NCI-H446 (cell line): ENCODE measurements at regions not wholly inside any gene's neighbourhood (a gene's known extent, or its start where the extent isn't known, plus 50 kb on each side); places are given as distances from the start of the nearest gene placed in this dataset.

Experiments
- DNase-seq, 2 experiments: peaks; one replicate each; lab custom pipeline; 2025; lab: John Stamatoyannopoulos, UW

- DNase-seq = no peak
These were observed 388.4 kb downstream of the BCOR start for GRCh38 chrX:39709364-39709763.

DNA sequence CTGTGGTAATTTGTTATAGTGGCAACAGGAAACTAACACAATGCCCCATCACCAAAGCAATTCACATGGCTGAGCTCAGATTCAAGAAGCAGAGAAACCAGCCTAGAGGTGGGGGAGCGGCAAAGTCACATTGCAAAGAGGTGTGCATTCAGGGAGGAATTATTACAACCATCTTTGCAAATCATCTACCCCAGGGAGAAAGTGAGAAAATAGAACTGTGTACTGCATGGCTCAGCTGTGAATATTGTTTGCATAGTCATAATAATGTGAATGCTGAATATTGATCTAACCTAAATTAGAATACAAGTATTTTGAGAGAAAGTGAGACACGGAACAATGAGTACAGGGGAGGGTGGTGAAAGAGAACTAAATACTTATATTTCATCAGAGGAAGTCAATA, 387.9 kb downstream of the BCOR start:
- no peak for DNase-seq

GRCh38 chrX:39710776-39711175, 387.0 kb downstream of the BCOR start:
- DNase-seq = no peak

GRCh38 chrX:39714471-39714870, 383.3 kb downstream of the BCOR start:
- no peak for DNase-seq

DNA sequence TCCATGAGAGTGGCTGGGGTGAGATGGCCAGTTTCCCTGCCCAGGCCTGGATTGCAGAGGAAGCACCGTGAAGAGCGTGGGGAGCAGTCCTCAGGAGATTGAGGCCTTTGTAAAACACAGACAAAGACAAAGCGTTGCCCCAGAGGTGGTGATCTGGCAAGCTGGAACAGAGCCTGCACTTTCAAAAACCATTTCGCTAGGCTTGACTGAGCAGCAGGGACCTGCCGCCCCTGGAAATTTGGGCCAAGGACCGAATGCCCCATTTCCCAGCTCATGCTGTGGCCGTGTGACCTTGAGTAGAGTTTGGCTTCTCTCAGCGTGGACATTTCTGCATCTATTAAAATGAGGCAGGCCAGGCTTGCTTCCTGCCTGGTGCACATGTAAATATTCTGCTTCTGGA, 381.4 kb downstream of the BCOR start:
- no peak for DNase-seq

DNA sequence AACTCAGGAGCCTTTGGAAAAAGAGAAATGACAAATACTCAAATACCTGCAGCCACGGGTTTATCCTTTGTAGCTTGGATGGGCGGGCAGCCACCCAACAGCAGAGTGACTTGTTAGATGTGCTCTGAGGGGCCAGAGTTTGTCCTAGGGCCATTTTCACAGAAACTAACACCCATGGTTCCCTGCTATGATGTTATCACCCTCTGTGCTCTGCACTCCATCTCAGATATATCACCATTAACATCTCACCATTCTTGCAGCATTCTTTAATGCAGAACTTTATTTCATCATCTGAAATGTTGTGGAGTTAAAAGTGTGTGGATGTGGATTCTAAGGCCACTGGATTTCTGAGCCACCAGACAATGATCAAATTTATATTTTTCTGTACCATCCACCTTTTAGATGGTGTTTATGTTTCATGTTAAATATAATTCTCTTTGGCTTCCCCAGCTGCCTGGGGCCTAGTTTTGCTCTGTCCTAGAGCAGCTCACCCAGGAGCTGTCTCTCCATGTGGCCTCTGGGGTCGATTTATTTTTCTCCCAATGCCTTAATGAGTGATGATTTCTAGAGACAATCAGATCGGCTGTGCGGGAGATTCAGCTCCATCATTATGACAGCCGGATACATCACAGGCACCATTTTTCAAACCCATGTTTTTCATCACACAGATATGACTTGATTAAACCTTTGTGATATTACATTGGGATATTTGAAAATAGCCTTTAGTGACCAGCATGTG, 380.8 kb downstream of the BCOR start:
- DNase-seq = no peak

GRCh38 chrX:39718981-39719380, 378.8 kb downstream of the BCOR start:
- DNase-seq = no peak

DNA sequence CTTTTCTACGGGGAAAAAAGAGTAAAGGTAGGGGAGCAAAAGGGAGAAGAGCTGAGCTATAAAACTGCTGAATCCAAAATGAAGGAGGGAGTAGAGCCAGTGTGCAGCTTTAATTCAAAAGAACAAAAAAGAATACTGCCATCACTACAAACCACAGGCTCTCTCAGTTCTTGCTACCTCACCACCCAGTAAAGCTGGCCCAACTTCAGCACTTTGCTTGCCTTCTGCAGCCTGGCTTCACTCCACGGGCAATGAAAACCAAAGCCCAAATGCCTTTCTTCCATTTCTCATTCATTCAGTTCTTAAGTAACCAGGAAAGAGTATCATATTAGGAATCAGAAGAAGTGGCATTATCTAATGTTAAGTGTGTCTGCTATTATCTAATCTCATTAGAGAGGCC, 376.8 kb downstream of the BCOR start:
- no peak for DNase-seq

DNA sequence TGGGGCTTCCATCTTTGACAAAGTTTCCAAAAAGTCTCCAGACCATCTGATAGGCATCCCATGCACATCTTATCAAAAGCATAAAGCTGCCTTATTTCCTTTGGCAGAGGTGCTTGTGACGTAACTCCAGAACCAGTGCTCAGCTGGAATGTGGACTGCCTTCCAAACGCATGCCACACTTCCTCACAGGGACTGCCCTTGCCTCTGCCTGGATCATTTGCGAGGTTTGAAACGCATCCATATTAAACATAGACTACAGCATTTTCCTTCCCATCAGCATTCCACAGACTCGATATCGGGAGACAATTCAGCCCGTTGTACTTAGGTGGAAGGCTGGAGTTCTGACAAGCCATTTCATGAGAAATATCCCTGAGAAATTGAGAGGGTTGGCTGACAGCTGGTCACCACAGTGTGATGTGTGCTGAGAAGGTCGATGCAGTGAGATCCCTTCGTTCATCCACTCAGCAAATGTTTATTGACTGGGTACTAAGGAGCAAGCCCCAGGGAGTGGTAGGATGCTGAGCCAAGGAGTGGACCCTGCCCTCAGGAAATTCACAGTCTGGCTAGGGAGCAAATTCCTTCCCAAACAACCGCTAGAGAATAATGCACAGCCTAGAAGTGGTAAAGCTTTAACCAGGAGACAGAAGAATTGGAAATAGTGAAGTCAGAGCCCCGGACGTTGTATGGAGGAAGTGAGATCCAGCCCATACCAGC, 376.0 kb downstream of the BCOR start:
- no peak for DNase-seq

DNA sequence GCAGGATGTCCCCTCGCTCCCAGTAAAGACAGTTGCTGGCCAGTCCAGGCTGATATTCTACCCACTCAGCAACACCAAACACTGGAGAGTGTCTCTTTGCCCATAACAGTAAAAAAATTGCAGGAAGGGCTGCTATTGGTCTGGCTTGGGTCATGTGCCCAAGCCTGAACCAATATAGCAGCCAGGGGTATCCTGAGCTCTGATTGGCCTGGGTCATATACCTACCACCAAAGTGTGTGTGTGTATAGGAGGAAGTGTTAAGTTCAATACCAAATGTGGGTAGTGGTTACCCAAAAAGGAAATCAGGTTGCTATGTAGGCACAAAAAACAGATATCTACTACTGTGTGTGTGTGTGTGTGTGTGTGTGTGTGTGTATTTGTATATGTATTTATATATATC, 373.2 kb downstream of the BCOR start:
- DNase-seq = no peak

DNA sequence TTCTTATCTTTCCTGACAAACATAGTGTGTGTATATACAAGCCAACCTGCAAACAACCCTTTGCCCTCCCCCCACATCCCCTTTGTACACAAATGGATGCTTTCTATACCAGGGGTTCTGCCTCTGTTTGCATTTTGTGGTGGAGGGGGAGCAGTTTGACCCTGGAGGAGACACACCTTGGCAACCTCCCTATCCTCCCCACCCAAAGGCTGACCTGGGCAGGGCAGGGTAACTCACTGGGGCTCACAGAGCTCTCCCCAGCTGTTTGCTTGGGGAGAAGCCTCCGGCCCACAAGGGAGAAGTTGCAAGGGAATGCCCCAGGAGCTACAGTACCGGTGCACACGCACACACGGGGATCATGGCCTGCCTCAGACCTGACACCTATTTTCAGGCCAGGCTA, 372.6 kb downstream of the BCOR start:
- no peak for DNase-seq

DNA sequence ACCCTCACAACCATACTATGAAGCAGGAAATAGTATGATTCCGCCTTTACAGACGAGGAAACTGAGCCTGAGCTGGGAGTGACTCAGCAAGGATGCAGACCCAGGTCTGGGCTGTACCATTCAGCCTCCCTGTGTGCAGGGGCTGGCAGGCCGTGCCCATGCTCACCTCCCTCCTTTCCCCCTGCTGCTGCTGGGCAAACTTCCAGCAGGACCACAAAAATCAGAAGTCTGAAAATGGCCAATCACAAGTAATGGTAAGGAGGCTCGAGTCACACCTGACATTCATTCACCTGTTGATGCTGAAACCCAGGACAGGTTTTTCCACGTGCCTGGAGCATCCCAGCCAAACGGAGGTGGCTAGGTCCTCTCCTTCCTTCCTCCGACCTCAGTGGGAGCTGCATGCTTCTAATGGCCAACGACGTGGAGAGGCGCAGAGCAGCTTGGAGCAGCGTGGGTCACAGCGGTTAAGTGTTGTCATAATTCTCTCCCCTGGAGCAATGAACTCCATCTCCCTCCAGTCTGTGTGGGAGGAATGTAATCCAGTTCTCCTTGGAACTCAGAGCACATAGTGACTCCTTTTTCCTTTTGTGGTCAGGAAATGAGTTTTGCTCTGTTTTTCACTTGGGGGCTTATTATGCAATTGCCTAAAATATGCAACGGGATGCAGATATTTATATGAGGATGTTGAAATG, 371.7 kb downstream of the BCOR start:
- DNase-seq = no peak

GRCh38 chrX:39726771-39727170, 371.0 kb downstream of the BCOR start:
- DNase-seq = no peak

- no peak for DNase-seq
These were observed 369.7 kb downstream of the BCOR start for GRCh38 chrX:39728025-39728424.

GRCh38 chrX:39728852-39729598, 368.7 kb downstream of the BCOR start:
- DNase-seq = no peak

- DNase-seq = peak in 1 of 2 experiments; percentile 46
These were observed 367.6 kb downstream of the BCOR start for GRCh38 chrX:39729981-39730661.

GRCh38 chrX:39730662-39731329, 367.0 kb downstream of the BCOR start:
- peak; percentile 55 to 65 for DNase-seq

- DNase-seq = no peak
These were observed 366.5 kb downstream of the BCOR start for GRCh38 chrX:39731330-39731667.

GRCh38 chrX:39731735-39732134, 366.0 kb downstream of the BCOR start:
- DNase-seq = peak in 1 of 2 experiments; percentile 51

DNA sequence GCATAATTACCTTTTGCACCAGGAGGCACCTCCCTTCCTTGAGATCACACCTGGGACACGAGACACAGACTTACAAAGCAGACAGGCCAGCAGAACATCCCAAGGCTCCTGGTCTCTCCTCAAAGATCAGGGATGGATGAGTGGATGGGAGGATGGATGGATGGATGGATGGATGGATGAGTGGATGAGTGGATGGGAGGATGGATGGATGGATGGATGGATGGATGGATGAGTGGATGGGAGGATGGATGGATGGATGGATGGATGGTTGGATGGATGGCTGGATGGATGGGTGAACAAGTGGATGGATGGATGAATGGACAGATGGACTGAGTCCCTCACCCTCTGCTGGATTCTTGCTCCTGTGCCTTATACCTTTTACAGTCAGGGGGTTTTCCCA, 364.0 kb downstream of the BCOR start:
- DNase-seq = no peak

GRCh38 chrX:39734174-39734776, 363.5 kb downstream of the BCOR start:
- no peak for DNase-seq
